SH-SY5Y (cell line): ENCODE measurements at regions not wholly inside any gene's neighbourhood (a gene's known extent, or its start where the extent isn't known, plus 50 kb on each side); places are given as distances from the start of the nearest gene placed in this dataset.

ENCODE experiments used
- GATA2 ChIP-seq: IDR thresholded peaks from 2 replicates; pipeline ENCODE4 v1.6.1; 2011; ENCODE audit warnings: mild to moderate bottlenecking, low read depth, low read length
- GATA3 ChIP-seq: IDR thresholded peaks from 2 replicates; pipeline ENCODE4 v1.6.1; 2011; ENCODE audit warnings: low read depth, mild to moderate bottlenecking, low read length, moderate library complexity

GRCh38 chrX:128425546-128425945 is 373.3 kb upstream of the ACTRT1 start:
- no peak for TF ChIP-seq GATA3
- TF ChIP-seq GATA2: no peak

- TF ChIP-seq GATA2: no peak
- TF ChIP-seq GATA3: no peak
Observed at GRCh38 chrX:128408842-128409241, 356.6 kb upstream of the ACTRT1 start.

GRCh38 chrX:128396601-128397000 is 344.4 kb upstream of the ACTRT1 start:
- TF ChIP-seq GATA3: no peak
- no peak for TF ChIP-seq GATA2

GRCh38 chrX:128365492-128365891 is 313.3 kb upstream of the ACTRT1 start:
- TF ChIP-seq GATA3 (no peak), GATA2 (no peak)

- no peak for TF ChIP-seq GATA2
- no peak for TF ChIP-seq GATA3
Observed at GRCh38 chrX:128335671-128336070, 283.5 kb upstream of the ACTRT1 start.

- TF ChIP-seq GATA3: no peak
Observed at GRCh38 chrX:128334821-128335220, 282.6 kb upstream of the ACTRT1 start.

GRCh38 chrX:128310912-128311311 is 258.7 kb upstream of the ACTRT1 start:
- TF ChIP-seq GATA3 (no peak), GATA2 (no peak)

- TF ChIP-seq GATA2: no peak
Observed at GRCh38 chrX:128309311-128309710, 257.1 kb upstream of the ACTRT1 start.

- TF ChIP-seq GATA3: no peak
- TF ChIP-seq GATA2: no peak
Observed at GRCh38 chrX:128294198-128294597, 242.0 kb upstream of the ACTRT1 start.

GRCh38 chrX:128287693-128288092 is 235.5 kb upstream of the ACTRT1 start:
- TF ChIP-seq GATA3: no peak
- no peak for TF ChIP-seq GATA2

GRCh38 chrX:128250621-128251020 is 198.4 kb upstream of the ACTRT1 start:
- no peak for TF ChIP-seq GATA3
- TF ChIP-seq GATA2: no peak

GRCh38 chrX:128216364-128216763 is 164.2 kb upstream of the ACTRT1 start:
- TF ChIP-seq GATA3 (no peak), GATA2 (no peak)

GRCh38 chrX:128165884-128166408 is 113.7 kb upstream of the ACTRT1 start:
- no peak for TF ChIP-seq GATA2
- no peak for TF ChIP-seq GATA3

- TF ChIP-seq GATA3 (no peak), GATA2 (no peak)
Observed at GRCh38 chrX:128156204-128156603, 104.0 kb upstream of the ACTRT1 start.

- no peak for TF ChIP-seq GATA2
- TF ChIP-seq GATA3: no peak
Observed at GRCh38 chrX:128142745-128143144, 90.5 kb upstream of the ACTRT1 start.

- no peak for TF ChIP-seq GATA2
- no peak for TF ChIP-seq GATA3
Observed at GRCh38 chrX:128106630-128107029, 54.4 kb upstream of the ACTRT1 start.
